SHP77 (cell line): ENCODE measurements at regions not wholly inside any gene's neighbourhood (a gene's known extent, or its start where the extent isn't known, plus 50 kb on each side); places are given as distances from the start of the nearest gene placed in this dataset.
A peak's percentile ranks its signal among the peaks of the same experiment; 100 is the strongest.

Experiments
- DNase-seq, 2 experiments: peaks; one replicate each; lab custom pipeline; 2025; lab: John Stamatoyannopoulos, UW

DNA sequence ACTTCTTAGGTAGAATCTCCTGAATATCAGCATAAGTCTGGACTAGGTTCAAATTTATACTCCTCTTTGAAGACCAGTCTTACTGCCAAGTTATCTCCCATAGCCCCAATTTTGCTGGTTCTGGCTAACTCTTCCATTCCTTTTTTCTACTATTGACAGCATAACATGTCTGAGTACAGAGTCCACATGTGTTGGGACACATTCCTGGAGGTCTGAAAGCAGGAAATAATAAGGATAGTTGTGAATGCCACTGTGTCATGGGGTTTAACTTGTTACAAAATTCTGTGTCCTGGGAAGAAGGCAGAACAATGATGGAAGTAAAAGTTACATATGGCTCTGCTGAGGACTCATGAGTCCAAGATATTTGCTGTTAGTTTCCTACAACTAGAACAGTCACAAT lies 57.4 kb upstream of the ZBTB20 start:
- no peak for DNase-seq

DNA sequence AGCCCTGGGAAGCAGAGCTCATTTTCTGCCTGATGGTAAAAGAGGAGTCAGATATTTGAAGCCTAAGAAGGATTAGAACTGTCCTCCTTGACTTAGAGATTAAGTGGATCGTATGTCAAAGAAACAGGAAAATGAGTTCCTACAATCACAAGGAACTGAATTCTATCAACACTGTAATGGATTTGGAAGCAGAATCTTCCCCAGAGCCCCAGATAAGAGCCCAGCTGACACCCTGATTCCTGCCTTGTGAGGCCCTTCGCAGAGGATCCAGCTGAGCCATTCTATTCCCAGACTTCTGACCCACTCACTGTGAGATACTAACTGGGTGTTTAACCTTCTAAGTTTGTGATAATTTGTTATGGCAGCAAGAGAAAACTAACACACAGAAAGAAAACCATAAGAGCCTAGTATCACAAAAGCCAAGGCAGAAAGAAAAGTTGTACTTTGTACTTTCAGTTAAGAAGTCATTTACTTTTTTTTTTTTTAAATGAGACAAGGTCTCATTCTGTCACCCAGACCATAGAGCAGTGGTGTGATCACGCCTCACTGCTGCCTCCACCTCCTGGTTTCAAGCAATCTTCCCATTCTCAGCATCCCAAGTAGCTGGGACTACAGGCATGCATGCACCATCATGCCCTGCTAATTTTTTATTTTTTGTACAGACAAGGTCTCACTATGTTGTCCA lies 61.1 kb upstream of the ZBTB20 start:
- DNase-seq, result no peak

DNA sequence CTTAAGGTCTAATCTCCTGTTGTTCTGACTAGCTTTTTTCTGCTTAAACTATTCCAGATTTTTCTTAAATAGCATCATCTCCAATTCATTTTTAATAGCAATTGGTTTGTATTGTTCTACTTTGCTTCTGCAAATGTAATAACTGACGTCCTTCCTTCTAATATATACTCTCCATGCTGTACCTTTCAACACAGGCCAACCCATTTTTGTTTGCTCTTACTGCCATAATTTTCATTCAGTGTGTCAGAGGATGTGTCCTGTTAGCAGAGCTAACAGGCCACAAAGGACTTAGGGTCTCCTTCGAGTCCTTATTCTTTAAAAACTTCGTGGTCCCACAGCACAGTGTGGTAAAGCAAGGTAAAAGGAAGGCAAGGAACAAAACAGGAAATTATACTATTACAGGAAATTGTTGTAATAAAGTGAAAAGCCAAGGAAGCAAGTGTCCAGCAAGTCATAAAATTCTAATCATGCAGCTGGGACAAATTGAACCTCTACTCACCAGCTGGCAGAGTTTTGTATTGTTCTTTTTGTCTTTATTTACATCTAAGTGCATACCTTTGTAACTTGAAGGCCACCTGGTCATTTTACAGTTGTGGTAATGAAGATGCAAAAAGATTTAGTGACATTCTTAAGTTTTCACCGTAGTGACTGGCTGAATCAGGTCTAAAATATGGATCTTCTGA lies 64.9 kb upstream of the ZBTB20 start:
- peak in 1 of 2 experiments; percentile 19 for DNase-seq

DNA sequence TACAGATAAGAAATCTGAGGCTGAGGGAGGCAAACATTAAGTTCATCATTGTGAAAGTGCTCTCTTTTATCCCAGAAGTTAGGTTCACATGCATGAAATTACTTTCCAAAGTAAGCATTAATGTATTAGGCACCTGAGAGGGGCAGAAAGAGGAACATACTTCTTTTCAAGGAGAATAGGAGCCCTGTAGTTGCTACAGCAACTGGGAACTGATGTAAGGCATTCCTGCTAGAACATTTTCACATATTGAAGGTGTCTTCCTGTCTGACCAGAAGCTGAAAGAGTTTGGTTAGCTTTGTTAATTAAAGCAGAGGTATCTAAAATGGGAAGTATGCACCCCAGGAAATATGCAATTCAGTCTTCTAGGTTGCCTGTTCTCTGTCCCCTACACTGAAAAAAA lies 65.5 kb upstream of the ZBTB20 start:
- DNase-seq, result no peak

DNA sequence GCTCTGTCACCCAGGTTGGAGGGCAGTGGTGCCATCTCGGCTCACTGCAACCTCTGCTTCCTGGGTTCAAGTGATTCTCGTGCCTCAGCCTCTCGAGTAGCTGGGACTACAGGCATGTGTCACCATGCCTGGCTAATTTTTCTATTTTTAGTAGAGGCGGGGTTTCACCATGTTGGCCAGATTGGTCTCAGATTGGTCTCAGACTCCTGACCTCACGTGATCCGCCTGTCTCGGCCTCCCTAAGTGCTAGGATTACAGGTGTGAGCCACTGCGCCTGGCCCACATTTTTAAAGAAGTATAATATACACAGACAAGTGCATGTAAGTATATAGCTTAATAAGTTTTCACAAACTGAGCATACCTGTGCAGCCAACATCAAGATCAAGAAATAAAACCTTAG lies 66.0 kb upstream of the ZBTB20 start:
- DNase-seq, result peak in 1 of 2 experiments; percentile 1

DNA sequence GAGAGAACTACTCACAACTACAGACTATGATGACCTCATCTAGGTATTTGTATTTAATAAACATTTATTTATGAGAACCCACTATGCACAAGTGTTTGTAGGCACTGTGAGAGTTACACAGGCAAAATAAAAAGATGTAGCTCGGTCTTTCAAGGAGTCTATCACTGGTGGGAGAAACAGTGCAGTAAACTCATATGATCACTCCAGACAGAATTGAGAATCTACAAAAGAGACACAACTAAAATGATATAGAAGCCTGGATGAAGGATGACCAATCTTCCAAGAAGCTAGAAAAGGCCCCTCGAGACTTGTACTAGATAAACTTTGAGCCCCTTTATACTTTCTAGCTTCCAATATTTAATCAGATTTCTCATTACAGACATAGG lies 70.2 kb upstream of the ZBTB20 start:
- no peak for DNase-seq

DNA sequence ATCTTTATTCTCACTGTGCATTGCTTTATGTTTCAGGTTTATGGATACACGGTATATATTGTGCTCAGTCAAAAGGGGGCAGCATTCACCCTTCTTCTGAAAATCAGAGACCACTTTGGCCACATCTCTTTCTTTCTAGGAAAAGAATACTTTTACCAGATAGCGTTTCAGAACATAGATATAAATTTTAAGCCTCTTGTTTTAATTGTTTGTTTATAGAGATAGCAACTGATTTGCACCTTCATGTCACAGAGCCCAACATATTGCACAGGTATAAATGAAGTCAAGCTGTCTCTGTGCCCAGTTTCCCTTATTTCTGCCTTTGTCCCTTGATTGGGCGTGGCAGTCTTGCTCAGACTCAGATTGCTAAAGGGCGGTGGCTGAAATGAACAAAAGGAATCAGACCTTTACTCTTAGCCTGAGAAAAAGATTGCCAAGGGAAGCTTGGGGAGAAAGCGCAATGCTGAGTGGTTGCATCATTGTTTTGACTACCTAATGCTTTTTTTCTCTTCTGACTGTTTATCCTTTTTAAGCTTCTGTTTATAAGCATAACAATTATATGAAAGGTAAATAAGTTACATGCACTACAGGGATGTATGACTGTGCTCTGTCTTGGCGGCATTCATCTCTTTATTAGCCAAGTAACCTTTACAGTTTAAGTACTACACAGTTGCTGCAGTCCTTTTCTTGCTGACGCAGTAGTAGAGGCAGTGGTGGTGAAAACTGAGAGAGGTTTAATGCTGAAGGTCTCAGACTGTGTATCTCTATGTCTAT lies 70.8 kb upstream of the ZBTB20 start:
- peak; percentile 53 to 67 for DNase-seq

DNA sequence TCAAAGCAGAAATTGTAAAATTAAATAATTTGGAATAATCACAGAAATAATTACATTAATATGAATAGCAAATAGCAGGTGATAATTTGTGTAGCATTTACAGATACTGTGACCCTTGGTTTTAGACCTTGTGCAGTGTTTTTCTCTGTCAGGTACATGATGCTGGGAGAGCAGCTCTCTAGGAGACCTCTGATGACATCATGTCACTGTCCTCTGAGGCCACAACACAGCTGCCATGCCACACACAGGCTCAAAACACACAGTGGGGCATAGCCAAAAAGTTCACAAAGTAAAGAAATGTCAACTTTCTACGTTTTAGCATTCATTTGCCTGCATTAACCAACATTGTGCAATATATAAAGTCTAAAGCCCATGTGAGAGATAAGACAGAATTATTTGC lies 71.8 kb upstream of the ZBTB20 start:
- peak in 1 of 2 experiments; percentile 9 for DNase-seq

DNA sequence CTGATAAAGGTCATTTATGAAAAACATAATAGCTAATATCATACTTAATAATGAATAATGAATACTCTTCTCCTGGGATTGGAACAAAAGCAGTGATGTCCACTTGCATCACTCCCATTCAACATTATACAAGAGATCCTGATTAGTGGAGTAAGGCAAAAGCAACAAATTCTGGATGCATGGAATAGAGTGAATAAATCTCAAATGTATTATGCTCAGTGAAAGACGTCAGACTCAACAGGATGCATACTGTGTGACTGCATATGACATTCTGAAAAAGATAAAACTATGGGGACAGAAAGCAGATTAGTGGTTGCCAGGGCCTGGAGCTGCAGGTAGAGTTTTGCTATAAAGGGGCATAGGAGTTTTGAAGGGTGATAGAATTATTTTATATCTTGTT lies 77.6 kb upstream of the ZBTB20 start:
- no peak for DNase-seq

DNA sequence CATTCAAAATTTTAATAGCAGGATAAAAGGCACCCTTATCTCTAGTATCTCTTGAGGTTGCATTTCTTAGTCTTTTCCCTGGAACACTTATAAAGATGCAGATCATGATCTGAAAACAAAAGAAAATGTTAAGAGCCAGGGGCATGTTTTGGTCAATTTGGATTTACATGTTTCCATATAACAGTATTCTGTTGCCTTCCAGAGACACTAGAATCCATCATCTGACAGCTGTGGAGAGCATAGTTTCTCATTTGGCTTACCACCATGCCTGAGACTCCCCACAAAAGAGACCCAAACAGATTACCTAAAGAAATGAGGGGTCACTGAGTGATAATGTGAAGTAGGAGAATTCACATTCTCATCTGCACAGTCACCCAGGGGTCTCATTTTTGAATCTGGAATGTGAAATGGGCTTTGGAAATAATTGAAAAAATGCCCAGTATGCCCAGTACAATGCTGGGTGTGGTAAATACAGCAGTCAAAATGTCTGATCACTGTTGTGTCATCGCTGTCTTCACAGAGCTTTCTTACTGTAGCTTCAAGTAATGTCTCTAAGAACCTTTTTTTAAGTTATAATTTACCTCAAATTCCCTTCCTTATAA lies 79.9 kb upstream of the ZBTB20 start:
- no peak for DNase-seq

DNA sequence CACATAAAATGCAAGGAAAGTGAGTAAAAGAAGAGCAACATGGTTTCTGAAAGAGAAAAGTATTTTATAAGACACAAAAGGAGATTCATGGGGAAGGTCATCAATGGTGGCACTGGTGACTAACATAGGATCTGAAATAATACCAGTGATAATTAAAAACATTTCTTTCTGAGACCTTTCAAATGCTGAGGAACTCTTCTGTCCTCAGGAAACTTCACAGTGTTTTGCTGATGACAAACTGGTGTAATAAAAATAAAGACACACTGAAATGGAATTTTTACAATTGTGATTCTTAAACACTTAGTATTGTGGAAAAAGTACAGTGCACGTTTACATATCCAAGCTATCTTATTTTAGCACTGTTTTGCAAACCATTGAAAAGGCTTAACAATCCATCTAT lies 80.4 kb upstream of the ZBTB20 start:
- DNase-seq, result no peak

DNA sequence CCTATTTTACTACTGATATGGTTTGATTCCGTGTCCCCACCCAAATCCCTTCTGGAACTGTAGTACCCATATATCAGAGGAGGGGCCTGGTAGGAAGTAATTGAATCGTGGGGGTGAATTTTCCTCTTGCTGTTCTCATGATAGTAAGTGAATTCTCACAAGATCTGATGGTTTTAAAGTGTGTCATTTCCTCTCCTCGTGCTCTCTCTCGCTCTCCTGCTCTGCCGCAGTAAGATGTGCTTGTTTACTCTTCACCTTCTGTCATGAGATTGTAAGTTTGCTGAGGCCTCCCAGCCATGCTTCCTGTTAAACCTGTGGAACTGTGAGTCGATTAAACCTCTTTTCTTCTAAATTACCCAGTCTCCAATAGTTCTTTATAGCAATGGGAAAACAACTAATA lies 81.2 kb upstream of the ZBTB20 start:
- no peak for DNase-seq

DNA sequence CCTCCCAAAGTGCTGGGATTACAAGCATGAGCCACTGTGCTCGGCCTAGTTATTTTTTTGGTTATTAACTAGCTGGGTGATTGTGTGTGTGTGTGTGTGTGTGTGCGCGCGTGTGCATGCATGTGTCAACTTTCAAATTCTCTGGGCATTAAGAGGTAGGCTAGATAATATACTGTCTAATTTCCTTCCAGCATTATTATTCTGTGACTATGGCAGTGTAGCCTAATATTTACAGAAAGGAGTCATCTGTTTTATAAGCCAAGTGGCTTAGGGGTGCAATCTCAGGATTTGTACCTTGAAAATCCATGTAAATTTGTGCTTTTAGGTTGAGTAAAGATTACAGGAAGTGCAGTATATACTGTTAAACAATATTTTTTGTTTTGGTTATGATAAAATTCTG lies 85.1 kb upstream of the ZBTB20 start:
- DNase-seq, result no peak

DNA sequence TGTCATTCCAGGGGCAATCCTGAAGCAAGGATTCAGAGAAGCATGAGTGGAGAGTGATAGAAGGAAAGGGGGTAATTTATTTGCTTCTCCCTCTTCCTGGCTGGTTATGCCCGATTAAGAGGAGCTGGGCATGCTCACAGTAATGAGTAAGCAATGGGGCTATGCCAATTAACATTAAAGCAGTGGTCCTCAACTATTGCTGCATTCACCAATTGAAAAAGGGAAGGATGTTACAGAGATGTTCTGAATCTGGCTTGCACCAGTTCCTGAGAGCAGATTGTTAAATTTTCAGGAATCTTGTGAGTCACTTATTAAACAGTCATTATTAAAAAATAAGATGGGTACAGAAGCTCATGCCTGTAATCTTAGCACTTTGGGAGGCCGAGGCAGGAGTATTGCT lies 85.9 kb upstream of the ZBTB20 start:
- no peak for DNase-seq

DNA sequence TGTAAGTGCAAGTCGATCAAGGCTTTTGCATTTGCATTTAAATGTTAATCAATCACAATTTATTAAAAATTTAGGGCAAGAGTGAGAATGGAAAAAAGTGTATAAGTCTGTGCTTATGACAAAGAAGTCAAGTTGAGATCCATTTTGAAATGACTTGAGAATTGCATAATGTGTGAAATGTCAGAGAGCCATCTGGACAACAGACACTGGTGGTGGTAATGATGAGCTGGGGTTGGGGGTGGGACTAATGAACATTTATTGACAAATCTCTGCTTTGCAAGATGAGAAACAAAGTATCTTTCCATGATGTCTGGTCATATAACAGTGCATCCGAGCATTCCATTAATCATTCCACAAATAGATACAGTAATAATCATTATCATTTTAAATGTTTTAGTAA lies 89.4 kb upstream of the ZBTB20 start:
- no peak for DNase-seq

DNA sequence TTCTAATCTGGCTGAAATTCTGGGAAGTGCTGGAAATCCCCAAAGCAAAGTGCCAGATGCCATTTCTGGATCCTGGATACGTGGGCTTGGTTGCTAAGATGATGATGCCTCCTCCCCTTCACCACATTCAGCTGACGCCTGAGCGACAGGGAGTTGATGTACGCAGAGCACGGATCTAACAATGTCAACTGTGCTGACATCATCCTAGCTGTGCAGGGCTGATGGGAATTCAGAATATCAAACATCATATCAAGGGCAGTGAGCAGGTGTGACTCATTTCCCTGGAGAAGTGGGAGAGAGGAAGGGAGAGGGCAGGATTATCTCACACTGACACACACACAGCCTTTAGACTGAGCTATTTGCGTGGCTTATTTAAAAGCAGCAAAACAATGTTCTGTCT lies 92.6 kb upstream of the ZBTB20 start:
- peak; percentile 97 to 98 for DNase-seq

DNA sequence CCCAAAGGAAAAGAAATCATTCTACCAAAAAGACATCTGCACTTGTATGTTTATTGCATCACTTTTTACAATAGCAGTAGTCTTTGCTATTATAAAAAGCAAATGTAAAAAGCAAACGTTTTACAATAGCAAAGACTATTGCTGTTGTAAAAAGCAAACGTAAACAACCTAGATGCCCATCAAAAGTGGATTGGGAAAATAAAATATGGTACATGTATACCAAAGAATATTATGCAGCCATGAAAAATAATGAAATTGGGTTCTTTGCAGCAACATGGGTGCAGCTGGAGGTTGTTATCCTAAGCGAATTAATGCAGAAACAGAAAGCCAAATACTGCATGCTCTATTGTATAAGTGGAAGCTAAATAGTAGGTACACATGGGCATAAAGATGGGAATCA lies 97.3 kb upstream of the ZBTB20 start:
- DNase-seq, result no peak

DNA sequence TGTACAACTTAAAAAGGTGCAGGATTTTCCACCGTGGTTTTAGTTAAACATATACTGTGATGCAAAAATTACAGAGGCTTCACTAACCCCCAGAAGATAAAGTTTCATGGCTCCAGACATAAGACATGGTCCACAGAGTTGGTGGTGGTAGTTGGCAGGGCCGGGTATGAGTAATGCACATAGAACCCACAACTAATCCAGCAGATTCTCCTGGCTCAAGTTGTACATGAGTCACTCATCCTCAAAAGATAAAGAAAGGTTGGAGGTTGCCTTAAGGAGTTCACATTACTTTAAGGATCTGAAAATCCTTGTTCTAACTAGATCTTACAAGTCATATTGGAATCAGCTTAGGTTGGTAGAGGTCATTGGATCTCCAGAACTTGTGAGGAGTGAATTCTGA lies 98.3 kb upstream of the ZBTB20 start:
- no peak for DNase-seq

DNA sequence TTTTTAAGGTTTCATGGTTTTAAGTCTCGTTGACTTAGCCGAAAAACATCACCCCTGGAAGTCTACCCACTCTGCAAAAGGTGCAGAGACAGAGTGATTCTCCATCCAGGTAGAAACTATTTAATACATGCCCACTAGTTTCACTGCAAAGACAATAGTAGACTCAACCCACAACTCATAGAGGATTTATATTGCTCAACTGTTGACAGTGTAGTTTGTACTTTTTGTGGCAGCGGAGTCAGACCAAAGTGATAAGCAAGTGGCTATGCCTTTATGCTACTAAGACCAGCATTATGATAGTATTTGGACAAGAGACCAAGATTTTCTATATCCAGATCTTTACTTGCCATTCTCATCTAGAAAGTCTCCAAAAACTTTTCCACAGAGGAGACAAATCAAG lies 98.8 kb upstream of the ZBTB20 start:
- DNase-seq, result no peak

DNA sequence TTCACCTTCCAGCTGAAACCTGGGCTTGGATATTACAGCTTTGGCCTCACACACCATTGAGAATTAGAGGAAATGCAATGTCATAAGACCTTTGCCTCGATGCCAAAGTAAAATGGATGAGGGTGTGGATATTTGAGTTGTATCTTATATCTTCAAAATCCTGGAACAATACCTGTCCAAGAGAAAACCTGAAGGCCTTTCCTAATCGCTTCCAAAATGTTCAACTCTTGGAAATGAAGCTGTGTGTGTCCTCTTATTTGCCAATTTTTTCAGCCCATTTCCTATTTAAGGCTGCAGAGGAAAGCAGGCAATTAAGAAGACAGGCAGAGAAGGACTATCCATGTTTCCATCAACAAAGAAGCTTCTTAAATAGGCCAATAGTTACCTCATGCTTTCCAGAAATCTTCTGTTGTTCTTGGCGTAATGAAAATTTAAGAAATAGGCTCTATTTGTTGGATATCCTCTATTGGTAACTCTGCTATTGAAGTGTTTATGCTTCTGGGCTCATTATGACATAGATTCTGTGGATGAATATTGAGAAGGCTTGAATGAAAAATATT lies 99.5 kb upstream of the ZBTB20 start:
- DNase-seq, result no peak

DNA sequence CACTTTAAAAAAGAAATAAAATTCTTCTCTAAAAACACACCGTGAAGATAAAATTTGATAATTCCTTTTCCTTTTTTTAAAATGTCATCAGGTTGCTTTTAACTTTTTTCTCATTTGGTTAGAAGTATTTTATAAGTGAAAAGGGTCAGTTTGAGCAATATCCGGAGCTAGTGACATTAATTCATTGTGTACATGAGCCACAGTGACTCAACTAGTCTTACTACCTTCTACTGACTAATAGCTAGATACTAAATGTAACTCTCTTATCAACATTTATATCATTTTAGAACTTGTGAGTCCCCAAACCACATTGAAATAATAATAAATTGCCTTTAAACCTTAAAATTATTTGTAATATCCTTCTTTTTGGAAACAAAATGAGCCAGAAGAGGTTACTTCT lies 101.2 kb upstream of the ZBTB20 start:
- DNase-seq, result no peak

DNA sequence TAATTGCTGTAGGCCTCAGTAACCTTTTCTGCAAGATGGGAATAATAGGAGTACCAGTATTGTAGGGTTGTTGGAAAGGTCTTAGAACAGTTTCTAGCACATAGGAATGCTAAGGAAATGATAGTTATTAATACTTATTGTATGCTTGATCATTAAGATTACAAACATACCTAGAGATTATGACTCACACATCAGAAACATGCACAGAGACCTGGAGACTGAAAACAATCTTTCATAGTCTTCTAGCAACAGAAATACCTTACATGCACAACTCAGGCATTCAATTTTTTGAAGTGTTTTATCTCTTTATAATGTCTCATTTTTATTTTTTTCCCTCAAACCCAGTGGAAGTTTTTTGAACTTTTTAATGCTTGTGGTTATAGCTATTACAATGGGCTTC lies 104.4 kb upstream of the ZBTB20 start:
- DNase-seq, result no peak

DNA sequence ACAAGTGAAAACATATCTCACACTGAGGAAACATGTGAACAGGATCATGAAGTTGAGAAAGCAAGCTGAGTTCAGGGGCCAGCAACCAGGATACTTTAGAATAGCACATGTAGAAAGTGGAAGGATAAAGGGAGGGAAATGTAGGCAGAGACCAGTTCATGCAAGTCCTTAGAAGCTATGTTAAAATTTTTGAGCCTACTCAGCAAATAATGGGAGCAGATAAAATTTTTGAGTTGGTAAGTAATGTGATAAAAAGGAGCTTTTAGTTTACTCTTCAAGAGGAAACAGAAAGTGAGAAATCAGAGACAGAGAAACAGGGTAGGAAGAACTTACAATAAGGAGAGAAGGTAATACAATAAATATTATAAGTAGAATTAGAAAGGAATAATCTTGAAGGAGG lies 105.6 kb upstream of the ZBTB20 start:
- no peak for DNase-seq
